GM19324 (cell line): ENCODE measurements at regions not wholly inside any gene's neighbourhood (a gene's known extent, or its start where the extent isn't known, plus 50 kb on each side); places are given as distances from the start of the nearest gene placed in this dataset.
A peak's percentile ranks its signal among the peaks of the same experiment; 100 is the strongest.

ENCODE experiments used
- ATAC-seq: cut with Tn5 transposase; IDR thresholded peaks from one replicate; pipeline ENCODE4 v1.9.1; 2021; ENCODE audit warnings: mild to moderate bottlenecking, moderate library complexity; ENCODE audit not compliant: unreplicated experiment, low FRiP score

DNA sequence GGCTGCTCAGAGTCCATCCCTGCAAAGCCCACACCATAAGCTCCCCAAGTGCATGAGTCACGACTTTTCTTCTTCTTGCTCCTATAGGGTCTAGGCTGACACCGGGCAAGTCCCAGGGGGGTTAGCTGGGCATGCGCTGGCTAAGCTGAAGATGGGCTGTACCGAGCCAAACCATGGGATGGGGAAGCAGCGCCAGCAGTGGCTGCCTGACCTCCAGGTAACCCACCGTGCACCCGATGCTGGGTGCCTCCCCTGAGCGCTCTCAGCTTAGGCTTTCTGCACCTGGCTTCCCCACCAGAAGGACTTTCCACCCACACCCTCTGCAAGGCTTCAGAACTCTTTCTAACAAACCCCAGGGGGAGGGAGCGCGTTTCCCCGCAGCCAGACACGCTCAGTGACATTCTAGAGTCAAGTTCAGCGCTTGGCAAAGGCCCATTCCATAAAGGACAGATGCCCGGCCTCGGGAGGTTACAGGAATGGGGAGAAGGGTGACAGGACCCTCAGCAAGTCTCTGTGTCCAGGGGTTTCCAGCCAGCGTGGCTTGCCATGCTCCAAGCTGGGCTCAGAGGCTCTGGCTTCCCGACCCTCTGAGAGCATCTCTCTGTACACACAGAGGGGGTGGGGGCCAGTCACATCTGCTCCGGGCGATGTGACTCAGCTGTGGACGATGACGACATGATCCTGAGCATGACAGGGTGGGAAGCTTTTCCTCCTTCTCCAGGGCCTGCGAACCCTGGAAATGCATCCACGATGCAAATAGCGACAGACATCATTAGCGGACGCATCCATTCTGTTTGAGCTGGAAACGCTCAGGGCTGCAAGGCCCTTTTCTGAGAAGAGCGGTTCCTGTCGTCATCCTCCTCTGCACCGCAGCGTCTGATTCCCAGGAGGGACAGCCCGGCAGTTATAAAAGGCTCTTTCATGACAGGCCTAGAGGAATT lies 107.8 kb downstream of the SIK1 start:
- ATAC-seq = no peak

DNA sequence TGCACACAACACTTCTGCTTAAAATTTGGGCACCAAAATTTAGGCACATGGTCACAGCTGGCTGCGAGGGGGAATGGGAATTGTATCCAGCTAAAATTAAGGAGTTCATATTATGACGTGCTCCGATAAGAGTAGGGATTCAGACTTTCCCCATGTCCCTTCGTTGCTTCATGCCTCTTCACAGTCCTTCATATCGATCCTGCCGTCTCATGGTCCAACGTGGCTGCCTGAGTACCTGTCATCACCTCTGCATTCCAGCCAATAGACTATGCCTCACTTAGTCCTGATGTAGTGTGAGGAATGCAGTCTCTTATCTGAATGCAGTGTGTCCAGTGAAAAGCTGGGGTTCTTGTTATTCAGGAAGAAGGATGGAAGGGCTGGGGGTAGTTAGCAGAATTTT lies 108.6 kb downstream of the SIK1 start:
- ATAC-seq = no peak

DNA sequence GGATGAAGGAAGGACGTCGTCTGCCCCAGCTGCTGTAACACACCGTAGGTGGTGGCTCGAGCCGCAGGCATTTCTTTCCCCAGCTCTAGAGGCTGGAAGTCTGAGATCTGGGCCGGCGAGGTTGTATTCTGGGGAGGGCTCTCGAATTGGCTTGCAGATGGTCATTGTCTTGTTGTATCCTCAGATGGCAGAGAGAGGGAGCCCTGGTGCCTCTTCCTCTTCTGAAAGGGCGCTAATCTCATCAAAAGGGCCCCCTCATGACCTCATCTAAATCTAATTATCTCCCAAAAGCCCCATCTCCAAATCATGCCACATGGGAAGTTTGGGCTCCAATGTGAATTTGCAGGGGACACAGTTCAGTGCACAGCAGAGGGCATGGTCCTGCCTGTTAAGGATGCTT lies 109.0 kb downstream of the SIK1 start:
- ATAC-seq = no peak

DNA sequence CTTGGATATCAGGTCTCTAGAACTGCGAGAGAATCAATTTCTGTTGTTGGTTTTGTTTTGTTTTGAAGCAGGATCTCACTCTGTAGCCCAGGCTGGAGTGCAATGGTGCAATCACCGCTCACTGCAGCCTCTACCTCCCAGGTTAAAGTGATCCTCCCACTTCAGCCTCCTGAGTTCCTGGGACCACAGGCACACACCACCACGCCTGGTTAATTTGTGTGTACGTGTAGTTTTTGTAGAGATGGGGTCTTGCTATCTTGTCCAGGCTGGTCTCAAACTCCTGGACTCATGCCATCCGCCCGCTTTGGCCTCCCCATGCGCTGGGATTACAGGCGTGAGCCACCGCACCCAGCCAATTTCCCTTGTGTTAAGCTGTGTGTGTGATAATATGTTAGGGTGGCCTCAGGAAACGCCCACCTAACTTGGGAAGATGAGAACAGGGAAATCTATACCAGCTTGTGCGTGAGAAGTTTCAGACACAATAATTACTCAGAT lies 109.6 kb downstream of the SIK1 start:
- ATAC-seq = no peak

DNA sequence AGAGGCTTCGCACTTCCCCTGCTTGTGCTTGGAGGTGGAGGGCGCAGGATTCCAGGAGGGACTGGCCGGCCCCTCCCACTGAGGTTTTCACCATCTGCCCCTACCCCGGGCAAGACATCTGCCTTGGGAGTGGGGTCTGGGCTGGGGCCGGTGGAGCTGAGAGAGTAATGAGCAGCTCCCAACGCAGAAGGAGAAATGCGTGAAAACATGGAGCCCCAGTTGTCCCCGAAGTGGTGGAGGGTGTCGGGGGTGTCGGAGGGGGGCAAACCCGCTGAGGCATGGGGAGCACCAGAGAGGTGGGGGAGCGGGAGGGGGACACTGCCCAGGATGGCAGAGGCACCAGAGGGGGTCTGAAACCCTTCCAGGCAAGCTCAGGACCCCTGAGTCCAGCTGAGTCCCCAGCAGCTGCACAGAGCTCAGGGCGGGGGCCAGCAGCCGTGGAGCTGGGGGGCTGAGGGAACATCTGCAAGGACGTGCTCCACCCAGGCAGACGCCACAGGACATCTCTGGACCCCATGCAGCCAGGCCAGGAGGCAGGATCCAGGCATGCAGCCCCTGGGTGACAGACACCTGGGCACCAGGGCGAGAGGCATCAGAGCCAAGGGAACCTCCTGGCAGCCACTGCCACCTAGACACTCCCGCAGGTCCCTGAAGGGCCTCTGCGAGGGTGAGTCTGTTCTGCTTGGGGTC lies 110.6 kb downstream of the SIK1 start:
- no peak for ATAC-seq

DNA sequence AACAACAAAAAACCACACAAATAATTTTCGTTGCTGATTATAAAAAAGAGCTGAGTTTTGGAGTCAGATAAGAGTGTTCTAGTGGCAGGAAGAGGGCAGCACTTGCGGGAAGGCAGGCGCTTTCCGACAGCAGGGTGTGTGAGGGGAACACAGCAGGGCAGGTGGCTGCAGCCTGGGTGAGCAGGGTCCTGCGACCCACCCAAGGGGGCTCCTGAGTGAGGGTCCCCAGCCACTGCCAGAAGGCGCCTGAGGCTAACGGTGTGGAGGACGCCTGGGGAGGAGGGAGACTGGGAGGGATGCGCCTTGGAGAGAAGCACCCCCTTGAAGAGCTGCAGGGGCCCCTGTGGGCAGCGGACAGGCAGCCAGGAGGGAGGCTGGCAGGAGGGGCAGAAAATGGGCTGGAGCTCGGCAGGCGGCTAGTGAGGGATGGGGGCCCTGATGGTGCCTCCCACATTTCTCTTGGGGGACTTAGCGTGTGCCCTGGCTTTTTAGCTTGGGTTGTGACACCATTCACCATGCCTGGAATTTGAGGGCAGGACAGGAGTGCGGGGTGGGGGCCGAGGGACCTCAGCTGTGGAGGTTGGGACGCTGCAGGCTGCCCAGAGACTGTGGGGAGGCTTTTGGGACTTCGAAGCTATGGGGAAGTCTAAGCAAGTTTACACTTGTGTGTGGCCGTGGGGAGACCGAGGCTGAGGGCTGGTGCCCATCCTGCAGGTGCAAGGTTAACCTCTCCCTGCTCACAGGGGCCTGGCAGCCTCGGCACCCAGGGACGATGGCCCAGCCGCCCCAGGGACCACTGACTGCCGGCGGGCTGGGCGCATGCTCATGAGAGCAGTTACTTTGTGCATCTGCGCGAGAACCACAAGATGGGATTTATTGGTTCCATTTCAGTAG lies 111.4 kb downstream of the SIK1 start:
- ATAC-seq = no peak

DNA sequence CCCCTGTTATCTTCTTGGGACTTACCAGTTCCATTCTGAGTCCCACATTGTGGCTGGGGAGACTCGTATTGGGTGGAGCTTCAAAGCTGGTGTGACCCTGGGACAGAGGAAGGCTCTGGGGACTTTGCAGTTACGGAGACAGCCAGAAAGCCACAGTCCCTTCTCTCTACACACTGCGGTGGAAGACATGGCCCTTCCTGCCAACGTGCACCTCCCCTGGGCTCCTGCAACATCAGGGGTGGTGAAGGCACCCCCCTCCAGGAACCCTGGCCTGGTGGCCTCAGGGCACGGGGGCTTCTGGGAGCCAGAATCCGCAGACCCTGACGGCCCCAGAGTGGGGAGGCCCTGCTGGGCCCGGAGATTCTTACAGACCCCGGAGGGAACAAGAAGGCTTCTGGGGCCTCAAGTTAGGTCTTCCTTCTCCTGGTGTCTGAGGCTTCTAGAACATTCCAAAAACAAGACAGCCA lies 113.0 kb downstream of the SIK1 start:
- ATAC-seq = no peak

DNA sequence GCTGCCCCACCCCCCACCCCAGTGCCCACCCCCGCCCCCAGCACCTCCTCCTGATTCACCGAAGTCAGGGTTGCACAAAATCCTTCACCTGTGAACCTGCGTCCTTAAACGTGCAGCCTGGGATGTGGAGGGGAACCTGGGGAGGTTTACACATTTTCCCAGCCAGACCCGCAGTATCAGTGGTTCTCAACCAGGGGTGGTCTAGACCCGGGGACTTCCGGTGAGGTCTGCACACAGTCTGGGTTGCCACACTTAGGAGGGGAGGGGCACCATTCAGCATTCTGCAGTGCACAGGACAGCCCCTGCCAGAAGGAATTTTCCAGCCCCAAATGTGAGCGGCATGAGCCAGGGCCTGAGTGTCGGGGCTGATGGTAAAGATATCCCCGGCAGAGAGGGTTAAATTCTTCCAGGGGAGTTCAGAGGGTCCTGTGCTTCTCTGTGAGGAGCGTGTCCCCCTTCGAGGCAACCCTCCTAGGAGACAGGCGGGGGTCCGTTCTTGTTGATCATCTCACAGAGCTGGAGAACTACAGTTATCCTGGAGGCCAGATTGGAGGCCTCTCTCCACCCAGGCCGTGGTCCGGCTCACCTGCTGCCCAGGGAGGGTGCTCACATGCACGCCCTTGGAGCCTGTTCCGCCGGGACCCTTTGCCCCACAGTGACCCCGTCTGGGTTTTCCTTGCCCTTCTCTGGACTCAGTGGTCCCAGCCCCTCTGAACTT lies 113.6 kb downstream of the SIK1 start:
- ATAC-seq = no peak

DNA sequence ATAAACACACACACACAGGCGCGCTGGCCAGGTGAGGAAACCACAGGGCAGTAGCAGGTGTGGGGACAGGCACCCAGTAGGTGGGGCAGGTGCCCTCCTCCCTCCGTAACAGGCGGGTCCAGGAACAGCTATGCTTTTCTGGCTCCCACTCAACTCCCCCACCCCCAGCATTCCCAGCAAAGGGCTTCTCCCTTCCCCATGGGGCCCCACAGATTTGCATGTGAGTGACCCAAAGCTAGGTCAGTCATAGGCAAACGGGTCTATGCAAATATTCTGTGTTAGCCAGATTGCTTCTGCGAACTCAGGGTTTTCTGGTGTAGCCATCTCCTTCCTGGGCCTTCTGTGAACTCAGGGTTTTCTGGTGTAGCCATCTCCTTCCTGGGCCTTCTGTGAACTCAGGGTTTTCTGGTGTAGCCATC lies 114.2 kb downstream of the SIK1 start:
- ATAC-seq = peak; percentile 71

DNA sequence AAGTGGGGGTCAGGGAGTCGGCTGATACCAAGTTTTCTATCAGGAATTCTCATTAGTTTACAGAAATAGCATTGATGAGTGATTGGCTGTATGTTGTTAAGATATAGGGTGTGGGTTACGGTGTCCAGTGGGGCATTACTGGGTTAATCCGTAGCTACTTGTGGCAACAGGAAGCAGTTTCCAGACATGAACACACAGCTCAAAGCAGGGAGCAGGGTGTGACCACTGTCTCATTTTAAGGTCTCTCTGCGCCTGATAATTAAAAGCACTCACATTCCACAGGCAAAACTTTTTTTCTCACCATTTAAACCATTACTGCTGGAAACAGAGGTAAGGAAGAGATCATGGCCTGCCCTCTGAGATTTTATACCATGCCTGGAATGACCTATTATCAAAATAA lies 114.9 kb downstream of the SIK1 start:
- ATAC-seq = no peak

DNA sequence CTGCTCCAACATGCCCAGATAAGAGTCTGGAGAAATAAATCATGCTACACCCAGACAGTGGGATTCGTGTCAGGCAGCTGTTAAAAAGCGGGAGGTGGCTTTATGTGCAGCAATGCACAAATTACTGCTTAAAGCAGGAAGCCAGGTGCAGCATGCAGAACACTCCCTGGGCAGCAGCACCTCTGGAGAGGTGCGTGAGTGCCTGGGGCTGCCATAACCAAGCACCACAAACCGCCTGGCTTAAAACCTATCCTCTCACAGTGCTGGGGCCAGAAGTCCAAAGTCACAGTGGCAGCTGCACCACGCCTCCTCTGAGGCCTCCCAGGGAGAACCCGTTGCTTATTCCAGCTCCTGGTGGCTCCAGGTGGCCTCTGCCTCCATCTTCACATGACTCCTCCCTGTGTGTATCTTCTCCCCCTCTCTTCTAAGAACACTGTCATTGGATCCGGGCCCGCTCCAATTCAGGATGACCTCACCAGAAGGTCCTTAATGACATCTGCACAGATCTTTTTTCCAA lies 115.6 kb downstream of the SIK1 start:
- ATAC-seq = no peak

DNA sequence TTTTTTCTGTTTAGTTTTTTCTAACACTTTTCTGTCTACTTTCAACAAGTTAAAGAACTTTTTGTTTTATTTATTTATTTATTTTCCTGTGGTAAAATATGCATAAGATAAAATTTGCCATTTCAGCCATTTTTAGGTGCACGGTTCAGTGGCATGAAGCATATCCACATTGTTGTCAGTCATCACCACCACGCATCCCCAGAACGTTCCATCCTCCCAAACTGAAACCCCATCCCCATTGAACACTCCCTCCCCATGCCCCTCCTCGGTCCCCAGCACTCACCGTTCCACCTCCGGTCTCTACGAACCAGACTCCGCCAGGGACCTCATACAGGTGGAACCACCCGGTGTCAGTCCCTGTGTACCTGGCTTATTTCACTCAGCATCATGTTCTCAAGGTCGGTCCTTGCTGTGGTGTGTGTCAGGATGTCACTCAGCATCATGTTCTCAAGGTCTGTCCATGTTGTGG lies 118.1 kb downstream of the SIK1 start:
- no peak for ATAC-seq

DNA sequence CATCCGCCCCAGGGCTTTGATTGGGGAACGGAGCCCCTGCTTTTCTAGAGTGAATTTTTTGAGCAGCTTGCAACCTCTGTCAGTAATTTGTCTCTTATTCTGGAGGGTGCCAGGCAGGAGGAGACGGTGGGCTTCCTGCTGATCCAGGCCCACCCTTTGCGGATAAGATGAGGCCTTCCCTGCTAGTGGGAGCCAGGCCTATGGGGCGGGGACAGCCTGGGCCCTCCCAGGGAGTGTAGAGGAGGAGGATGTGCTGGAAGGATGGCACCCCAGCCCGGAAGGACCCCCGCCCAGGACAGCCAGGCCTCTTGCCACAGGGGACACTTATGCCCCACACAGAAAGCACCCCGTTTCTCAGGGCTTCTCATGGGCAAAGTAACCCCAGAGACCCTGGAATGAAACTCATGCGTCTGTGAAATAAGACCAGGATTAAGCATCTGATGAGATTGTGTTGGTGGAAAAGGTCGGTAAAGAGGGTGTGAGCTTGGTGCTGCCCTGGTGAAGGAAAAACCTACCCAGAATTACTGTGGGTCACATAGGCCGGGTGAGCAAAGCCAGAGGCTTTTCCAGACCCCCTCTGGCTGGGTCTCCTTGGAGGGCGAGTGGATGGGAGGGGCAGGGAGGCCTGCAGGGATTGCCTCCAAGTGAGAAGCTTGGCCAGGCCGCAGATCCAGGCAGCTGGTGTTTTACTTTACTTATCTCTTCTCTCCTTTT lies 118.7 kb downstream of the SIK1 start:
- ATAC-seq = no peak

DNA sequence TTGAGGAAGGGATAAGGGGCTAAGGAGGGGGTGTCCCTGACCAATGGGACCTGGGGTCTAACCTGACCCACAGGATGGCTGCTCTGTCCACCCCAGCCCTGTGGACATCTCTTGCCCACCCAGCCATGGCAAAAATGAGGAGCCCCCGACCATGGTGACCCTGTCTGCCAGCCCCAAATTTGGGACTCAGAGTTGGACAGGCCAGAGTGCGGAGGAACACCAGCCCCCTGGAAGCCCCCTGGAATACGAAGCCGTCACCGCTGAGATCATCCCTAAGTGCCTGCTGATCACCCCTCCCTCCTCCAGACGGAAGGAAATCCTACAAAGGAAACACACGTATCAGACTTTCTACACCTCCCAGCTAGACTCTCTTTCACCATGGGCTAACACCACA lies 119.3 kb downstream of the SIK1 start:
- no peak for ATAC-seq

DNA sequence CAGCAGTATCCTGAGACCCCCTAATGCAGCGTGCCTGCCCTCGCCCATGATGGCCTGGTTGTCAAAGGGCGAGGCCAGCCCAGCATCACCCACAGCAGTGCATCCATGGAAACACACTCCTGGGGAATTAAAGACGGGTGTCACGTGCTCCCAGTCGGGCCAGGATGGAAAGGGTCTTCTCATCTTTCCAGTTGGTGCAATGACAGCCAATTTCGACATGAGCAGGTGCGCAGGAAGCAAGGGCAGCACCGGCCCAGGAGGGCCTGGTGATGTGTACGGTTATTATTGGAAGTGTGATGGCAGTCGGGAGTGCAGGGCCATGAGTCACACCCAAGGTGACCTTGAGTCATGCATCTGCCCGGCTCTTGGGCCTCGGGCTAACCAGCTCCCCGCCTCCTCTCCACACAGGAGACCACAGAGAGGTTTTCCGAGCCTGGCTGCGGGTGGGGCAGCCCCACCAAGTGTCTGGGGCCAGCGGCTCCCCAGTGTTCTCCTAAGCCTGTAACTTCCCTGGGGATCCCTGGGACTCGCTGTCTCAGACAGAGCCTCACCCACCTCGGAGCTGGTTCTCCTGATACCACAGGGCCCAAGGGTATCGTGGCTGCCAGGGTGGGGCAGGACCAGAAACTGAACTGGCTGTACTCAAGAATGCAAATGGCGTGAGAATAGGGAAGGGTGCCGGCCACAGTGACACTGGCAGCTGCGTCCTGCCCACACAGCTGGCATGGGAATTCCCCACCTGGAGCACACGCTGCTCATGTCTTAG lies 119.8 kb downstream of the SIK1 start:
- peak; percentile 66 for ATAC-seq

DNA sequence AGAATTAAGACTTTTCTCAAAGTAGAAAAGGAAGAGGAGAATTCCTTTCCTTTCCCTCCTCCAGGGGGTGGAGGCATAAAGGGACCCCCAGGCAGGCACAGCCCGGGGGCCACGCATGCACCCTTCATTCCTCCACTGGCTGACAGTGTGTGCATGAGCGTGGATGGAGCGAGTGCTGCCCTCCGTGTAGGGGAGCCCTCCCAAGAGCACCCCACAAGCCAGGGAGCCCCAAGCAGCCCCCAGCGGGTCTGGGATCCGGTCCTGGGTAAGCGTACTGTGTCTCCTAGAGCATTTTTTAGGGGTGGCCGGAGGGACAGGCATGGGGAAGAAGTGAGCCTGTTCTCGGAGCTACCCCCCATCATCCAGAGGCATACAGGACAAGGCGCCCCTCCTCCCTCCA lies 120.5 kb downstream of the SIK1 start:
- ATAC-seq = no peak

DNA sequence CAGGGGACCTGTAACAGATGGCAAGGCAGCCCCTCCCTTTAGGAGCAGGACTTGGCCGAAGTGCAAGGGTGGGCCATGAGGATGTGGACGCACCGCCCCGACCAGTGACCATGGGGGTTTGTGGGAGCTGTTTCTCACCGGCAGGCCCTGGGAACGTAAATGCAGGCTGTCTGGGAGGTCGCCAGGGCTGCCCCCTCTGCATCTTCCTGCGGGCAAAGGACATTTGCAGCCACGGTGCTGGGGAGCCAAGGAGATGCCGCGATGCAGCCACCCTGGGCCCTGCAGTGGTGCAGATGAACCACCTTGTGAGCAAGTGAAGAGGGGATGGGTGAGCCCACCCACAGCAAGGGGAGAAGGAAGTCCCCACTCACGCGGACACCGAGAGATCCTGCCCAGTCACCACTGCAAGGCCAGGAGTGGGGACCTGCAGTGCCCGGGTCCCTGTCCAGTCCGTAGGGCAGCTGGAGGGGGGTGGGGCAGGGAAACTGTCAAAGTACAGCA lies 121.1 kb downstream of the SIK1 start:
- no peak for ATAC-seq

DNA sequence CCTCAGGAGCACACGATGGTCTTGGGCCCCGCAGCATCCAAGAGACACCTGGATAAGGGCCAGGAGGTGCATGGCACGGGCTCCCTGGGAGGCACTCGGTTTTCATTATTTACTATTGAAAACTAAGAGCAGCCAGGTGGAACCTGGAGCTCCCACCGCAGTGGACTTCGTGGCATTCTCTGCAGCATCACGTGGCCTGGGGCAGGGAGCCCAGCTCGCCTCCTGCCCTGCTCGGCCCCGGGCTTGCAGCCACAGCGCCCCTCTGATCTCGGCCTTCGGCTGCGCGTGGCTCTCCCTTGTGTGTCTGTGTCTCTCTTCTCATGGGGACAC lies 121.6 kb downstream of the SIK1 start:
- ATAC-seq = no peak
